ENCODE measurements at regions not wholly inside any gene's neighbourhood (a gene's known extent, or its start where the extent isn't known, plus 50 kb on each side); places are given as distances from the start of the nearest gene placed in this dataset.
"Not testable (repeated sequence)": the region's sequence is repeated elsewhere in the genome, so short reads cannot be mapped to it uniquely, and the experiment has no call there.

DNA sequence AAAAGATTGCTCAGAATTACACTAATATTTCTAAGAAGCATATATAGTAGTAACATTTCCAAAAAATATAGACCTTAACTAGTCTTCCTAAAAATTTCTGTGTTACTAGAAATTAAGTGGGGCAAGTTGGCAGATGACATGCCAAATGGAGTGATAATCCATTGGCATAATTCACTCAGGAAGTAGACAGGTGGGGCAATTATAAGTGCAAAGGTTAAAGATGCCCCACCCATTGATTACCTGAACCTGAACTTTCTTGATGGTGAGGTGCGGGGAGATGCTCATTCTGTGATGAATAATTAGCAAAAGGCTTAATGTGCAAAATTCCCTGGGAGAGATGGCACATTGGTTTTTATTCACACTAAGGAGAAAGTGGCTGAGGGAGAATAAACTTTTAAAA, 145.8 kb upstream of the RASGEF1B start:
- no peak for DNase-seq

DNA sequence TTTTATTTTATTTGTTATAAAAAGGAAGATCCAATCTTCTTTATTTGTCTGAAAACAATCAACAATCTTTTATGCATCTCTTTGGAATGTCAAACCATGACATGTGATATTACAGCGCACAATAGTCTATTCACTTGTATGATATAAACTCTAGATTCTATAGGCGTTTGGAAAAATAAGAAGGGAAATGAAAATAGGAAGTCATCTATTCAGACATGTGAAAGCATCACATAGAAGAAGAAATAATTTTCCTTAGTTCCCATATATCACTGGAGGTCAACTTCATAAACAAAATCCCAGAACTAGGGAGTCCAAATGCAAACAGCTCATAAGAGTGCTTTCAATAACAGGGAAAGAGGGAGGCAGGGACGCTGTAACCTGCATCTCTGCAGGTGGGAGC, 139.5 kb upstream of the RASGEF1B start:
- DNase-seq, result no peak

DNA sequence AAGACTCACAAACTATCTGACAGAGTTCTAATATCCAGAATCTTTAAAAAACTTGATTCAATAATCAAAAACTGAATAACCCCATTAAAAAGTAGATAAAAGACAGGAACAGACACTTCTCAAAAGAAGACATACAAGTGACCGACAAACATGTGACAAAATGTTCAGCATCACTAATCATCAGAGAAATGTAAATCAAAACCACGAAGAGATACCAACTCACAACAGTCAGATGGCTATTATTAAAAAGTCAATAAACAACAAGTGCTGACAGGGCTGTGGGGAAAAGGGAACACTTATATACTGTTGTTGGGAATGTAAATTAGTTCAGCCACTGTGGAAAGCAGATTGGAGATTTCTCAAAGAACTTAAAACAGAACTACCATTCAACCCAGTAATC, 138.1 kb upstream of the RASGEF1B start:
- DNase-seq, result no peak

DNA sequence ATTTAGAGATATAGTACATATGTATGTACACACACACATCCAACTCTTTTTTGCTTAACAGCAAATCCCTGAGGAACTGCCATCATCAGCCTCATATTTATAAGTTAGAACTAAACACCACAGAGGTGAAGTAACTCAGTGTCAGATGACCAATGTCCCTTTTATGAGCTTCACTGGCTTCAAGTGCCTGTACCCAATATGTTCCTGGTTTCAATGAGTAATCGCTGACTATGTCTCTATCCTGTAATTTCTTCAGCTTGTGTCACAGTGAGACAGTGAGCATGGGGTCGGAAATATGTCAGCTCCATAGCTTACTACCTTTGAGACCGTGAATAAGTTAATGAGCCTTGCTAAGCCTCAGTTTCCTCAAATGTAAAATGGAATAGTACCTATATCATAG, 136.2 kb upstream of the RASGEF1B start:
- no peak for DNase-seq

- no peak for DNase-seq
These were observed 135.2 kb upstream of the RASGEF1B start for GRCh38 chr4:81606801-81607501.

- DNase-seq, result no peak
These were observed 134.5 kb upstream of the RASGEF1B start for GRCh38 chr4:81606166-81606565.

- no peak for DNase-seq
These were observed 133.6 kb upstream of the RASGEF1B start for GRCh38 chr4:81605271-81605670.

GRCh38 chr4:81604683-81605218, 133.0 kb upstream of the RASGEF1B start:
- no peak for DNase-seq

DNA sequence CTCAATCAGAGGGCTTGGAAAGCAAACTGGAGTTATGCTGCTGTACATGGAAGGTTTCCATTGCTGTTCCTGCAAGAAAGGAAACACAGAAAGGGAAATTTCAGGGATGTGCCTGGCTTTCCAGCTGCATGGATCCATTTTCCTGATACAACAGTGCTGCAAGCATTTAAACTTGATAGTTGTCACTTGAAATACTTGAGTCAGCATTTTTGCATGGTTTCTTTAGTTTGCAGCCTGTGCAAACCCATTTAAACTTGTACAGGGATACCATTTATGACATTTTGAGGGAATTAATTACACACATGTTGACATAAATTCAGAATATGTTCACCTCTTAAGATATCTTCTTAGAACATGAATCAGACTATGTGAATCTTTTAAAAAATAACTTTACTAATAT, 131.1 kb upstream of the RASGEF1B start:
- DNase-seq, result no peak

- no peak for DNase-seq
These were observed 129.6 kb upstream of the RASGEF1B start for GRCh38 chr4:81601358-81601694.

DNA sequence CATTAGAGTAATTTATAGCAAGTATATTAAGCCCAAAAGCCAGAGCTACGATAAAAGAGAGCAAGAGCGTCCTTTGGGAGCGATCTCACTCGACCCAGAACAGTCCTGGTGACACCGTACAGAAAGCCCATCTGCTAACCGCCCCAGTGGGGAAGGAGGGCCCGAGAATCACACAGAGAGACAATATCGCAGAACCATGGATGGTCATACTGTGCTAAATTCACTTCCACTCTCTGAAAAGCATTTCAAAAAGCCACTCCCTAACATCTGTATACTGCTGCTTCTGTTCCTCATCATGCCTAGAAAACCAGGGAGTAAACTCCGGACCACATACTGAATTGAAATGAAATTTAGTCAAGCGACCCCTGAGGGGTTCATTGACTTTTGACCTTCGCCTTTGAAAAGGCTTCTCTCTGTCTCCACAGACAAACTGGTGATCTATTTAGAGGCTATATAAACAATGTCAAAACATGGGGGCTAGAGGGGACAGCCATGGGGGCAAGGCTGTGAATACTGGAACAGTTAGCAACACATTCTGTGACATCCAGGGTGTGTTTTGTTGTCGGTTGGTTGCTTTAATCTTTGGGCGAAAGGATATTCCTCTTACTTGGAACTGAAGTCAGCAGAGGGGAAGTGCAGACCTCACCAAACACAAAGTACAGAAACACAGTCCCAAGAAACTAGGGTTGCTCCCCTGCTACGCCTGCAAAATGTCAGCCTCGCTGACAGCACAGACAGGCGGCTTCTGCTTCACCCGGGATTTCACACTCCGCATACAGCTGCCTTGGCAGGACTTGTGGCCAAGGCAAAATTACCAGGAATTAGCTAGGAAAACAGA, 129.0 kb upstream of the RASGEF1B start:
- no peak for DNase-seq

- no peak for DNase-seq
These were observed 128.2 kb upstream of the RASGEF1B start for GRCh38 chr4:81599742-81600380.

DNA sequence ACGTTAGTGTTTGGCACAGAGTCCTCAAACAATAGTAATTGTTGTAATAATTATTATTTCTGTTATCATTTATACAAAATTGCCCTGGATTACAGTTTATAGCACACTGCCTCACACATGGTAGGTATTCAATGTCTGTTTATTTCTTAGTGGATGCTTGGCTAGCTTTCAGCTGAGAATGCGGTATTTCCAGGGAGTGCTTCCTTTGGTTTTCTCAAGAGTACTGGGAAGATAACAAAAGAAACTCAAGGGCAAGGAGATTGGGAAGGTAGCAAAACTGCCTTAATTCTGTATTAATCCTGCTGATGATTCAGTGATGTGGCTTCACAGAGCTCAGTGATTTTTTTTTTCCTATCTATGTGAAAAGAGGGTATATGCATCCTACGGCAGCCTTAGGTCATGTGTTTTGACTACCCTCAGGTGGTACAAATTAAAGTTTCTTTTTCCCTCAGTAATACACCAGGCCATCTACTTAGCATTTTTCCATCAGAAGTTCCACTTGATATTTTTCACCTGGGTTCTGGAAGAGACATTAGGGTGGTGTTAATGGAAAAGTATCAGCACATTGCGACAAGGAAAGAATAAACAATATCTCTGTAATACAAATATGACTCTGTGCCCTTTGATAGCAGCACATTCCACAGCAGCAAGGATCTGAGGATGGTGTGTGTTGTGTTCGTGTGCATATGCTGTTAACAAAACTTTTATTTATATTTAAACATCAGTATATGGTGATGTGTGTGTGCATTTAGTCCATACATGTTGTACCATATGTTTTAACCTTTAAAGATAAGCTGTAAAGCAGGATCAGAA, 124.3 kb upstream of the RASGEF1B start:
- DNase-seq, result no peak

- no peak for DNase-seq
These were observed 123.6 kb upstream of the RASGEF1B start for GRCh38 chr4:81595287-81595686.

- DNase-seq, result no peak
These were observed 122.9 kb upstream of the RASGEF1B start for GRCh38 chr4:81594490-81595159.

GRCh38 chr4:81592701-81593100, 121.0 kb upstream of the RASGEF1B start:
- no peak for DNase-seq

- no peak for DNase-seq
These were observed 118.9 kb upstream of the RASGEF1B start for GRCh38 chr4:81590596-81590995.

DNA sequence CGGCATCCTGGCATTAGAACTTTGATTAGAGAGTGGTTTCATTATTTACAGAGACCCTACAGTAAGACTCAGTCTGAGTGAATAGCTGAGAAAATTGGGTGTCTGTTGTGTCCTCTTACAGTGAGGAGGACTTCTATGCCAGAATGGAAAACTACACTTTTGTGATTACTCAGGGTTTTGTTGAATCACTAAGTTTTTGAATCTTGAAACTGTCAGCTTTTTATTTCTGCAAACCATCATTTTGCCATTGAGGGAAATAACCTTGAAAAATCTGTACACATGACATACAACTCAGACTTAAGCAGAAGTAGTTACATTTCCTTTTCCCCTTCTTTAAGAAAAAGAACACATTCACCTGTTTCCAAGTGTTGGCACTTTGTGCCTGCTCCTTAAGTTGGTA, 117.6 kb upstream of the RASGEF1B start:
- DNase-seq, result no peak

DNA sequence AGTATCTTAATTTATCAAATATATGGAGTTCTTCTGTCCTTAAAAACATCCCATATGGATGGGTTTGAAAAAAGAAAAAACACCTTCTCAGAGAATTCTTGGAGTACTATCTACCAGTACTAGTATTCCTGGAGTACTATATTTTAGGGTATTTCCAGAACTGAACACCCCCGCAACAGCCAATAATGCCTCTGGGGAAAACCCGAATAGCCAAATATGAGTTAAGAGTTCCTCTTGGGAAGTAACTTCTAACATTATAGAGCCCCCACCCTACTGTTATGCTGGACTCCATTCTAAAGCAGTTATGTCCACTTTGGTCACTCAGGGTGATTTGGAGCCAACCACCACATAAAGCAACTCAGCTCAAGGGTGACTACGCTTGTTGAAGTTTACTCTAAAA, 115.0 kb upstream of the RASGEF1B start:
- DNase-seq, result no peak

- DNase-seq, result not testable (repeated sequence)
These were observed 109.3 kb upstream of the RASGEF1B start for GRCh38 chr4:81580994-81581374.

DNA sequence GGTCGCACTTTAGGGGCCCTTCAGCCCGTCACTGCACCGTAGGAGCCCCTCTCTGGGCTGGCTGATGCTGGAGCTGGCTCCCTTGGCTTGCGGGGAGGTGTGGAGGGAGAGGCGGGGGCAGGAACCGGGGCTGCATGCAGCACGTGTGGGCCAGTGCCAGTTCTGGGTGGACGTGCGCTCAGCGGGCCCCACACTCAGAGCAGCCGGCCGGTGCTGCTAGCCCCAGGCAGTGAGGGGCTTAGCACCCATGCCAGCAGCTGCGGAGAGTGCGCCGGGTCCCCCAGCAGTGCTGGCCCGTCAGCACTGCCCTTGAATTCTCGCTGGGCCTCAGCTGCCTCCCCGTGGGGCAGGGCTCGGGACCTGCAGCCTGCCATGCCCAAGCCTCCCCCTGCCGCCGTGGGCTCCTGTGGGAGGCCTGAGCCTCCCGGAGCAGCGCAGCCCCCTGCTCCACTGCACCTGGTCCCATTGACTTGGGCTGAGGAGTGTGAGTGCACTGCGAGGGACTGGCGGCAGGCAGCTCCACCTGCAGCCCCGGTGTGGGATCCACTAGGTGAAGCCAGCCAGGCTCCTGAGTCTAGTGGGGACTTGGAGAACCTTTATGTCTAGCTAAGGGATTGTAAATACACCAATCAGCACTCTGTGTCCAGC, 108.8 kb upstream of the RASGEF1B start:
- no peak for DNase-seq

GRCh38 chr4:81577392-81577791, 105.7 kb upstream of the RASGEF1B start:
- DNase-seq, result no peak
